ENCODE measurements at regions not wholly inside any gene's neighbourhood (a gene's known extent, or its start where the extent isn't known, plus 50 kb on each side); places are given as distances from the start of the nearest gene placed in this dataset.

- TF ChIP-seq EZH2 (IDR thresholded peaks at IDR 0.05; ENCODE audit: low read depth, unreplicated experiment) (no peak), CTCF (conservative IDR thresholded peaks at IDR 0.05; ENCODE audit: low read depth in 2 of 2) (no peak), STAT1 (IDR thresholded peaks at IDR 0.05; ENCODE audit: unreplicated experiment) (no peak), REST (IDR thresholded peaks at IDR 0.05; ENCODE audit: unreplicated experiment) (no peak), NANOG (IDR thresholded peaks at IDR 0.05; ENCODE audit: borderline replicate concordance) (no peak), POLR2AphosphoS5 (IDR thresholded peaks at IDR 0.05; ENCODE audit: low read depth) (no peak), EZH2phosphoT487 (IDR thresholded peaks at IDR 0.05; ENCODE audit: unreplicated experiment) (no peak), CREB1 (CRISPR knock-in tag; IDR thresholded peaks at IDR 0.05; ENCODE audit: low read depth) (no peak), JUNB (IDR thresholded peaks at IDR 0.05; ENCODE audit: unreplicated experiment) (no peak), ZNF331 (CRISPR knock-in tag; IDR thresholded peaks at IDR 0.05; ENCODE audit: low read depth) (no peak)
- TF ChIP-seq, protein P1, sequence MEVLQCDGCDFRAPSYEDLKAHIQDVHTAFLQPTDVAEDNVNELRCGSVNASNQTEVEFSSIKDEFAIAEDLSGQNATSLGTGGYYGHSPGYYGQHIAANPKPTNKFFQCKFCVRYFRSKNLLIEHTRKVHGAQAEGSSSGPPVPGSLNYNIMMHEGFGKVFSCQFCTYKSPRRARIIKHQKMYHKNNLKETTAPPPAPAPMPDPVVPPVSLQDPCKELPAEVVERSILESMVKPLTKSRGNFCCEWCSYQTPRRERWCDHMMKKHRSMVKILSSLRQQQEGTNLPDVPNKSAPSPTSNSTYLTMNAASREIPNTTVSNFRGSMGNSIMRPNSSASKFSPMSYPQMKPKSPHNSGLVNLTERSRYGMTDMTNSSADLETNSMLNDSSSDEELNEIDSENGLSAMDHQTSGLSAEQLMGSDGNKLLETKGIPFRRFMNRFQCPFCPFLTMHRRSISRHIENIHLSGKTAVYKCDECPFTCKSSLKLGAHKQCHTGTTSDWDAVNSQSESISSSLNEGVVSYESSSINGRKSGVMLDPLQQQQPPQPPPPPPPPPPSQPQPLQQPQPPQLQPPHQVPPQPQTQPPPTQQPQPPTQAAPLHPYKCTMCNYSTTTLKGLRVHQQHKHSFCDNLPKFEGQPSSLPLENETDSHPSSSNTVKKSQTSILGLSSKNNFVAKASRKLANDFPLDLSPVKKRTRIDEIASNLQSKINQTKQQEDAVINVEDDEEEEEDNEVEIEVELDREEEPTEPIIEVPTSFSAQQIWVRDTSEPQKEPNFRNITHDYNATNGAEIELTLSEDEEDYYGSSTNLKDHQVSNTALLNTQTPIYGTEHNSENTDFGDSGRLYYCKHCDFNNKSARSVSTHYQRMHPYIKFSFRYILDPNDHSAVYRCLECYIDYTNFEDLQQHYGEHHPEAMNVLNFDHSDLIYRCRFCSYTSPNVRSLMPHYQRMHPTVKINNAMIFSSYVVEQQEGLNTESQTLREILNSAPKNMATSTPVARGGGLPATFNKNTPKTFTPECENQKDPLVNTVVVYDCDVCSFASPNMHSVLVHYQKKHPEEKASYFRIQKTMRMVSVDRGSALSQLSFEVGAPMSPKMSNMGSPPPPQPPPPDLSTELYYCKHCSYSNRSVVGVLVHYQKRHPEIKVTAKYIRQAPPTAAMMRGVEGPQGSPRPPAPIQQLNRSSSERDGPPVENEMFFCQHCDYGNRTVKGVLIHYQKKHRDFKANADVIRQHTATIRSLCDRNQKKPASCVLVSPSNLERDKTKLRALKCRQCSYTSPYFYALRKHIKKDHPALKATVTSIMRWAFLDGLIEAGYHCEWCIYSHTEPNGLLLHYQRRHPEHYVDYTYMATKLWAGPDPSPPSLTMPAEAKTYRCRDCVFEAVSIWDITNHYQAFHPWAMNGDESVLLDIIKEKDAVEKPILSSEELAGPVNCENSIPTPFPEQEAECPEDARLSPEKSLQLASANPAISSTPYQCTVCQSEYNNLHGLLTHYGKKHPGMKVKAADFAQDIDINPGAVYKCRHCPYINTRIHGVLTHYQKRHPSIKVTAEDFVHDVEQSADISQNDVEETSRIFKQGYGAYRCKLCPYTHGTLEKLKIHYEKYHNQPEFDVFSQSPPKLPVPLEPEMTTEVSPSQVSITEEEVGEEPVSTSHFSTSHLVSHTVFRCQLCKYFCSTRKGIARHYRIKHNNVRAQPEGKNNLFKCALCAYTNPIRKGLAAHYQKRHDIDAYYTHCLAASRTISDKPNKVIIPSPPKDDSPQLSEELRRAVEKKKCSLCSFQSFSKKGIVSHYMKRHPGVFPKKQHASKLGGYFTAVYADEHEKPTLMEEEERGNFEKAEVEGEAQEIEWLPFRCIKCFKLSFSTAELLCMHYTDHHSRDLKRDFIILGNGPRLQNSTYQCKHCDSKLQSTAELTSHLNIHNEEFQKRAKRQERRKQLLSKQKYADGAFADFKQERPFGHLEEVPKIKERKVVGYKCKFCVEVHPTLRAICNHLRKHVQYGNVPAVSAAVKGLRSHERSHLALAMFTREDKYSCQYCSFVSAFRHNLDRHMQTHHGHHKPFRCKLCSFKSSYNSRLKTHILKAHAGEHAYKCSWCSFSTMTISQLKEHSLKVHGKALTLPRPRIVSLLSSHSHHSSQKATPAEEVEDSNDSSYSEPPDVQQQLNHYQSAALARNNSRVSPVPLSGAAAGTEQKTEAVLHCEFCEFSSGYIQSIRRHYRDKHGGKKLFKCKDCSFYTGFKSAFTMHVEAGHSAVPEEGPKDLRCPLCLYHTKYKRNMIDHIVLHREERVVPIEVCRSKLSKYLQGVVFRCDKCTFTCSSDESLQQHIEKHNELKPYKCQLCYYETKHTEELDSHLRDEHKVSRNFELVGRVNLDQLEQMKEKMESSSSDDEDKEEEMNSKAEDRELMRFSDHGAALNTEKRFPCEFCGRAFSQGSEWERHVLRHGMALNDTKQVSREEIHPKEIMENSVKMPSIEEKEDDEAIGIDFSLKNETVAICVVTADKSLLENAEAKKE (CRISPR knock-in tag; IDR thresholded peaks at IDR 0.05): no peak
Measured at GRCh38 chr7:146057958-146058357, 58.6 kb upstream of the CNTNAP2 start.

Measured in GM23338 (cell line).